ENCODE measurements at regions not wholly inside any gene's neighbourhood (a gene's known extent, or its start where the extent isn't known, plus 50 kb on each side); places are given as distances from the start of the nearest gene placed in this dataset.

GRCh38 chr5:5588887-5589826 is 166.7 kb downstream of the ICE1 start:
- ATAC-seq, result no peak

GRCh38 chr5:5588386-5588785 is 165.9 kb downstream of the ICE1 start:
- no peak for ATAC-seq
- no peak for DNase-seq

More at GRCh38 chr5:5588887-5589826, 166.7 kb downstream of the ICE1 start:
- no peak for DNase-seq

GRCh38 chr5:5587474-5587873 is 165.0 kb downstream of the ICE1 start:
- DNase-seq (no peak), ATAC-seq (no peak)

- ATAC-seq (no peak), DNase-seq (no peak)
Measured at GRCh38 chr5:5586721-5587120, 164.2 kb downstream of the ICE1 start.

GRCh38 chr5:5585751-5586341 is 163.4 kb downstream of the ICE1 start:
- no peak for ATAC-seq
- no peak for DNase-seq

DNA sequence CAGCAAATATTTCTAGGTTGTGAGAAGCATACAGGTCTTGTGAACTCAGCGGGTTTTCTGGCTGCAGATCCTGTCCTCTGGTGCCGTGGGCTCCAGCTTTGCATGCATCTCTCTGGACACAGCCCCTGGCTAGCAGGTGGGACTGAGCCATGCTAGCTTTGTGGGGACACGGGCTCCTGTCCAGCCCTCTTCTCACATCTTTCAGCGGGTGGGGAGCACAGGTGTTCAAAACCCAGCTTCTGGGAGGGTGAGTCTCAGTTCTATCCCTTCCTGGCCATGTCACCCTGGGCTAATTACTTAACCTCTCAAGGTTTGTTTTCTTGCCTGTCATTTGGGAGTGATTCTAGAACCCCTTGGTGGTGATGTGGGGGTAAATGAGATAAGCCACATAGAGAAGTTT is 162.3 kb downstream of the ICE1 start:
- ATAC-seq (no peak), DNase-seq (no peak)

DNA sequence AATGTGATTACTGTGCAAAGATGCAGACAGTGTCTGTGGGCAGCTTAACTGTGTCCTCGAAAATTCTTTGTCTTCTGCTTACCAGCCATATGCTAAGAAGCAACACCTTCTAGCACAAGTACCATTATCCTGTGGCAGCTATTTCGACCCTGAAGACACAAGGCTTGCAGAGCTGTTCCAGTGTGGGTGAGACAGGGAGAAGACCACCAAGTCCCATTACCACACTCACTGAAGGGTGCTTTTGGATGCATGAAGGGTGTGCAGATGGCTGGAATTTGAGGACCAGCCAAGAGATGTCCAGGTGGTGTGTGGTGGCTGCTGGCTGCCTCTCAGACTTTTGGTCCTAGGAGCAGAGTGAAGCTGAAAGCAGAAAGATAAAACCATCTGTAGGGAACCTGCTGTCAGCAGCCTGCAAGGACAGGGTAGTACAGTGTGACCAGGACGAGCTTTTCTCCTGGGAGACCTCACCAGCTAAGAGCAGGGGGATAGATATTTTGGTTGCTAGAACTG is 161.8 kb downstream of the ICE1 start:
- ATAC-seq (no peak), DNase-seq (no peak)

DNA sequence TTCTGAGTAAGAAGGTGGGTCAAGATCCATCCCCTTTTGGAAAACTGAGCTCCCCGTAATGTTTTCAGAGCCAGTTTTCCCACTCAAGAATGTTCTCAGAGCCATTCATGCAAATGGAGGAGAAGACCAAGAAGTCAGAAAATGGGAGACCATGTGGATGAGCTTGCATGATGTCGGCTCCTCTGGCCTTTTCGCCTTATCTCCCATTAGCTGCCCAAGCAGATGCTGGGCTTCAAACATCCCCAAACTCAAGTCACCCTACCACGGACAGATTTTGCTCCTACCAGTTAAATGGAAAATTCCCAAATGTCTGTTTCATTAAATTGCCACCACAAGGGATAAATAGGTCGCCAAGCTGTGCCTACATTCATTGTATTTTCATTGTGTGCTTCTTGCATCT is 161.4 kb downstream of the ICE1 start:
- ATAC-seq, result no peak

DNA sequence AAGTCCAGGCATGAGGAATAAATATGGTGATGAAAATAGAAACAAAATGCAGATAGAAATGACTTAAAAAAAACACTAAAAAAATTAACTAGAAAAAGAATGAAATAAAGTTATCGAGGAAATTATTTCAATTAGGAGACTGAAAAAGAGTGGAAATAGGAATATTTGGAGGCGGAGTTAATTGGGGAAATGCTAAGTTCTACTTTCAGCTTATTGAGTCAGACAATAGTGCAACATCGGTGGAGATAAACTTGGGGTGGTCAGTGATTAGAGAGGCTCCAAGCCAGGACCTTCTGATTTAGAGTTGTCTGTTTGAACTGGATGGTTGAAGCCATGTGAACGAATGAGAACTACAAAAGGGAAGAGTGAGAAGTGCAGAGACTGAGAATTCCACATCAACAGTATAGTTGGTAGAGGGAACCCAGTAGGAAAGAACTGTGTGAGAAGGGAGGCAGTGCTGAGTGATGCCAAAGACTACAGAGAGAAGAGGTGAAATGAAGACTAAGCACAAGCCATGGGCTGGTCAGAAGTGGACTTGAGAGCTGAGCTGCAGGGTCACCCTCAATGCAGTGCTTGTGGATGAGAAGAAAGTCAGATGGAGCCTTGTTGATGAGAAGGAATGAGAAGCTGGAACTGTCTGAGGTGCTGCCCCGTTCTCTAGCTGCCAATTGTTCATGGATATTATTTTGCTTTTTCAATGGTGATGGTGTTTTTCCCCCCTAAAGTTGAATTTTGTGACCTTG is 160.7 kb downstream of the ICE1 start:
- no peak for DNase-seq
- no peak for ATAC-seq

More for the DNA sequence above, 161.4 kb downstream of the ICE1 start:
- no peak for DNase-seq

DNA sequence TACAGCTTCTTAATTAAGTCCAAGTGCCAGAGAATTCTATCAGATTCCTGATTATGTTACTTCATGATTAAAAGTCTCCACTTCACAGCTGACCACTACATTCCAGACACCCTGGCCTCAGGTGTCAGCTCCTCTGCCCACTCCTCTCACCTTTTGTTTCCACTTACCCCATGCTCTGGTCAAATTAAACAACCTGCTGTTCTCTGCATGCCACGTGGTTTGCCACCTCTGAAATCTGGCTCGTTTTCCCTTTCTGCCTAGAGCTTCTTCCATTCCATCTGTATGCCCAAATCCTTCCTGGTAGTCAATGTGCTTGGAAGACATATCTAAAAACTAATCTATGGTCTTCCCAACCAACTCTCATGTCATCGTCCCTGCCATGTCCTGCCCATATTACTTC is 158.6 kb downstream of the ICE1 start:
- no peak for DNase-seq
- ATAC-seq, result no peak

DNA sequence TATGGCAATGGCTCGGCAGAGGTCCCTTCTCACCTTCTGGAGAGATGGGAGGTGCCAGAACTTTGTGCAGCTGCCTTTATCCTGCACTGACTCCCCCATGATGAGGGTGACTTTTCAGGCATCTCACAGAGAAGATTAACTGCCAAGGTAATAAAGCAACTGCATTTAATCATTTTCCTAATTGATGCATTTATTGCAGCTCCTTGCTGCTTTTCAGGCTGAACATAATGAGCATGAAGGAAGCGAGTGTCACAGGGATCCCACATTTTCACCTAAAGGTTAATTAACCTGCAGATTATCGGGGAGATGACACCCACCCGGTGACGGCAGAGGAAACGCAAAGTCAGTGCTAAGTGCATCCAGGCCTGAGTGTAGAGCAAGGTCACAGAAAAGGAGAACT is 154.3 kb downstream of the ICE1 start:
- DNase-seq (no peak), ATAC-seq (no peak)

GRCh38 chr5:5575461-5575860 is 153.0 kb downstream of the ICE1 start:
- ATAC-seq (no peak), DNase-seq (no peak)

DNA sequence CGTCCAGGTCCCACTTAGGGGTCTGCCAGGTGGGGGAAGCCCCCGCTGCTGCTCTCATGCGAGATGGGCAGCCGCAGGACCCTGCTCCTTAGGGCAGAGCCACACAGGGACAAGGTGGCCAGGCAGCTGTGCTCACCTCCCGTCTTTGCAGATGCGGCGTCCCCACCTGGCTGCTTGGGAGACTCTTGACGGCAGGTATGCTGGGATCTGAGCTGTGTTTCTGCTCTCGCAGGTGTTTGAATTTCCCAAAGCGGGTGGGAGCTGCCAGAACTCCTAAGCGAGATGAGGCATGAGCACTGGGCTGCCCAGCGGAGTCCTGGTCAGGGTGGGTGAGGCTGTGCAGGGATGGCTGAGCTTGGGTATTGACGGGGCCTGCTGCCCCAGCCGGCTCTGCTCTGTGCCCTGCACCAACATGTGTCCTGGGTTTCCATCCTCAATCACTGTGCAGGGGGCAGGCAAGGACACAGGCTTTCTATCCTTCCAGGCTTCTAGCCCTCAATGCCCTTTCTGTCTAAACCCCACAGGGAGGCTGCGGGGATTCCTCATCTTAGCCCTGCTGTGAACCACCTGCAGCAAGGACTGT is 151.4 kb downstream of the ICE1 start:
- ATAC-seq (no peak), DNase-seq (no peak)

GRCh38 chr5:5572976-5573797 is 150.7 kb downstream of the ICE1 start:
- no peak for DNase-seq
- ATAC-seq, result no peak

DNA sequence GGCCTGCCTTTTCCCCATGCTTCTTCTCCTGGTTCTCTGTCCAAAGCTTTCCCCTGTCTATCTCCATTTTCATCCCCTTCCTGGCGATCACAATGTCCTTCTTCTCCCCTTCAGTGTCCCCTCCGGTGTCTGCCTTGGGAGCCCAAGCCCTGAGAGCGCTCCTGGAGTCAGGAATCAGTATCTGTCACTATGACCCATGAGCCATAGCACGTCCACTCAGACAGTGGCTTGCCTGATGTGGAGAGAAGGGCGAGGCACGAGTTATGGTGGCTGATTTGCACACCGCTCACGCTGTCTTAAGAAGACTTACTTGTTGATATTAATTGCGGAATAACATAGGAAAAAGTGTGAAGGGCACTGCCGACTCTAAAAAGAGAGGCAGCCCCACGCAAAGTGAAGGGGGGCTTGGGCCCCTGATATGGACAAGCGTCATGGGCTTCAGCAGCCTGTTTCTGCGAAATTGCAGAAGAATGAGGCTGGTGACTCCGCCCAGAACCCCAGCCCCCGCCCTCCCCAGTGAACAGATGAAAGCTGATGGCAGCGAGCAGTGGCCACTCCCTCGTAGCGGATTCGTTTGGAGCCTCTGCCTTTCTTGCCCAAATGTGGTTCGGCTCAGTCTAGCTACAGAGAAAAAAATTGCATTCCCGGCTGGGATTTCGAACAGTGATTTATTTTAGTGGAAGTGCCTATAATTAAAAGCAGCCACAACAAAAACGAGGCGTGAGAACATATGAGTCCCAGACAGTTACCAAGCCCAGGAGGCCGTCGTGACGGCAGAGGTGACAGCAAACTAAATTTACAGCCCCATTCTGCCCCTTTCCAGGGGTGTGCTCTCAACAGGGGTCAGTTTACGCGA is 149.8 kb downstream of the ICE1 start:
- ATAC-seq (no peak), DNase-seq (no peak)

DNA sequence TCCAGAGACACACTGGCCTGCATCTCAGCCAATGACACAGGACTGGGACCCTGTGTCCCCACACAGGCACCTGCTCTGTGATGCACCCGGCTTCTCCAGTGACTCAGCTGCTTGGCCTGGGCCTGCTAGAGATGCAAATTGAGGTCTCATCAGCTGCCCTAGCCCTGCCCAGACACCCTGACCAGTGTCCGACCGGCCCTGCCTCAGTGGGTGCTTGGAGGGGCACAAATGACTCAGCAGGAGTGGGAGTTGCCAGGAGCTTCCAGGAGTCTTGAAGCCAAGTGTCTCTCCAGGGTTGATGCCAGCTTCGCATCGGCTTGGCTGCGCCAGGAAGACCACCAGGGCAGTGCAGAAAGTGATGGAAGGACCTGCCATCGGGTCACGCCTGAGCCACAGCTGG is 148.2 kb downstream of the ICE1 start:
- DNase-seq (no peak), ATAC-seq (no peak)

GRCh38 chr5:5564898-5565297 is 142.4 kb downstream of the ICE1 start:
- ATAC-seq, result no peak
- DNase-seq, result no peak

DNA sequence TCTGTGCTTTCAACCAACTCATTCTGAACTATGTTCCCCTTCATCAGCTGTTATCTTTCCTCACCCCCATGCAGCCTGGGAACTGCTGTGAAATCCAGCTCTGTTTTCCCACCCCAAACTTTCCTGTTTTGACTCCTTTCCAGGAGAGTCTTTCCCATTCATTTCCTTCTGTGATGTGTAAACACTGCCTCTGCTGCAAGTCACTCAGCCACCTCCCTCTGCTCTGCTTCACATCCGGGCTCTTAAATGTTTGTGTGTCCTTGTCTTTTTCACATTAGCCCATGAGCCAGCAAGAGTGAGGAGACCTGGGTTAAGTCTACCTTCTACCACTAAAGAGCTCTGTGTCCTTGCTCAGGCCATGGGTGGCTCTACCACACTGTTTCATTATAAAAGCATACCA is 137.5 kb downstream of the ICE1 start:
- DNase-seq, result no peak
- ATAC-seq, result no peak

GRCh38 chr5:5558638-5559527 is 136.4 kb downstream of the ICE1 start:
- DNase-seq (no peak), ATAC-seq (no peak)

GRCh38 chr5:5558102-5558501 is 135.6 kb downstream of the ICE1 start:
- DNase-seq (no peak), ATAC-seq (no peak)

All from stimulated activated naive CD8-positive, alpha-beta T cell treated with anti-CD3 and anti-CD28 coated beads, Interleukin-15, Interleukin-2, amounts not matched to agents 100 U/mL and 50 U/mL, for 24 hours (primary cell).